HL-60/S4 (cell line): ENCODE measurements at regions not wholly inside any gene's neighbourhood (a gene's known extent, or its start where the extent isn't known, plus 50 kb on each side); places are given as distances from the start of the nearest gene placed in this dataset.
"Not testable (repeated sequence)": the region's sequence is repeated elsewhere in the genome, so short reads cannot be mapped to it uniquely, and the experiment has no call there.

Experiments used
- in situ Hi-C: fragments of 300-500 bp; cut with MboI; formaldehyde crosslinking; loops from 2 replicates; pipeline ENCODE4 v1.14.3; 2022; ENCODE audit warnings: low sequenced_read_pairs

DNA sequence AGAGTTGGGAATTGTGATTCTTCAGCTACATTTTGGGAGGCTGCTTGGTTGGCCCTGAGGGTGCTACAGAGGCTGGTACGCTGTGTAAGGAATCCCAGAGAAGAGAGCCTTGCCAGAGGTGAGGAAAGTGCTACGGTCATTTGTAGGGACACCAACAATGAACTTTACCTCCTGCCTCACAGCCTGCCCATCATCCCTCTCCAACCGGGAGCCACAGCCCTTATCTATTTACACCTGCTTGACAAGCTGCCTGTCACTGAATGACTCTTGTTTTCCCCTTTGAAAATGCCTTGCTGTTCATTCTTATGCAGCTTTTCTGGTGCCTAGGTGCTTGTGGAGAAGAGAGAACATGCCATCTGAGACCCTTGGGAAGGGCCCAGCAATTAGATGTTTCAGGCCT, 110.8 kb downstream of the PCSK1 start:
- in situ Hi-C loops = no loop called here

DNA sequence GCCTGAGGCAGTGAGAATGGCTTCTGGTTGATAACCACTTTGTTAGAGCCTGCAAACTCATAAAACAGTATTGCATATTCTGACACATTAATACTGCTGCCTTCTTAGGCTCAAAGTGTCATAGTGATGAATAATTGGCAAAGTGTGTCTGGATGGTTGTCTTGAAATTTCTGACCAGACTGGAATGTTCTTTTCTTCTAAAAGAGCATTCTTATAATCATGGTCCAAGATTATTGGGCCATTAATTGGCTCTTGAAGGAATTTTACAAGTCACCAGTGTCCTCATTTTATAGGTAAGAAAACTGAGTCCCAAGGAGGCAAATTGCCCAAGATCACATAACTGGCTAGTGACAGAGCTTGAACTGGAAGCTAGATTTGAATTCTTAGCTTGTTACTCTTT, 111.7 kb downstream of the PCSK1 start:
- in situ Hi-C loops = no loop called here

DNA sequence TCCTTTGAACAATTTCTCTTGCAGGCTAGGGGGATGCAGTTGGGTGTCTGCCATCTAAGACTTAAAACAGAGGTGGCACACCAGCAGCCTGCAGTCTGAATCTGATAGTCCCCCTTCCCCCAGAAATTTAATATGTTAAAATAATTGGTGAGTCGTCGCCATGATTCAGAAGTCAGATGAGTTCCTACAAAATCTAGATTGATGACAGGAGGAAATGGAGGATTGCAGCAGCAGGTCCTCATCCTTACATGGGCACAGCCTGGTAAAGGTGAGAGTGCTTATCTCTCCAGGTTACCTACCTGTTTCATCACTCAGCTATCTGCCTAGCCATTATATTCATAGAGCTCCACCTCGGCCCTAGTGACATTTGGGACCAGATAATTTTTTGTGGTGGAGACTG, 112.3 kb downstream of the PCSK1 start:
- in situ Hi-C loops = no loop called here

DNA sequence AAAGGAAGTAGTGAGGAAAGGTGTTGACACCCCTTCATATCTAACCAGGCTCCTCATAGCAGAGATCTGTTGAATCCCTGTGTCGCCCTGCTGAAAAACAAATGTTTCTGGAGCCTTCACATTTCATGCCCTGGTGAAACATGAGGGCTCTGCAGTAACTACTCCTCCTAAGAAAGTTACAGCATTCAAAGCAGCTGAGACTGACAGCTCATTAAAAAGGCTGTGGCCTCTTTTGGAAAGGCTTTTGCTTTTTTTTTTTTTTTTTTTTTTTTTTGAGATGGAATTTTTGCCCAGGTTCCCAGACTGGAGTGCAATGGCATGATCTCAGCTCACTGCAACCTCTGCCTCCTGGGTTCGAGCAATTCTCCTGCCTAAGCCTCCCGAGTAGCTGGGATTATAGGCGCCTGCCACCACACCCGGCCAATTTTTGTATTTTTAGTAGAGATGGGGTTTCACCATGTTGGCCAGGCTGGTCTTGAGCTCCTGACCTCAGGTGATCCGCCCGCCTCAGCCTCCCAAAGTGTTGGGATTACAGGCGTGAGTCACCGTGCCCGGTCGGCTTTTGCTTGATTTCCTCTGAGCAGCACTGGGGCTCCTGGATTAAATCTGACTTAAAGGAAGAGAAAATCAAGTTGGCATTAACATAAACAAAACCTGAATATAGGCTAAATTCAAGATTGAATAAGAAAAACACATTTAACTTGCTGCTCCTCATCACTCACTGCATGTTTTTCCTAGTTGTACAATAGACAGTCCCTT, 112.9 kb downstream of the PCSK1 start:
- in situ Hi-C loops = not testable (repeated sequence)

DNA sequence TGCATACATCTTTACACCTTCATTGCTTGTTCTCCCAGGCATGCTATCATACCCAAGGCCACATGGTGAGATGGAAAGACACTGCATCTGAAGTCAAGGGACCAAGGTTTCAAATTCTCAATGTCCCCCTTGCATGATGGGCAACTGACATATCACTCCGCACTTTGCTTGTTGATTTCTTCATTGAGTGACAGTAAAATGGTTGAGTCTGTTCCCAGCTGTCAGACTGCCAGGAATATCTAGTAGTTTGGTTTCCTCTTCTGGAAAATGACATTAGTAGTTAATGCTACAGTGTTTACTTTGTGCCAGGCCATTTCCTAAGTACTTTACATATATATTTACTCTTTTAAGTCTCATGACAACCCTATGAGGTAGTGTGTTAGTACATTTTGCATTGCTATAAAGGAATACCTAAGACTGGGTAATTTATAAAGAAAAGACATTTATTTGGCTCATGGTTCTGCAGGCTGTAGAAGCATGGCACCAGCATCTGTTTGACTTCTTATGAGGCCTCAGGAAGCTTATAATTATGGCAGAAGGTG, 114.4 kb downstream of the PCSK1 start:
- in situ Hi-C loops = no loop called here

DNA sequence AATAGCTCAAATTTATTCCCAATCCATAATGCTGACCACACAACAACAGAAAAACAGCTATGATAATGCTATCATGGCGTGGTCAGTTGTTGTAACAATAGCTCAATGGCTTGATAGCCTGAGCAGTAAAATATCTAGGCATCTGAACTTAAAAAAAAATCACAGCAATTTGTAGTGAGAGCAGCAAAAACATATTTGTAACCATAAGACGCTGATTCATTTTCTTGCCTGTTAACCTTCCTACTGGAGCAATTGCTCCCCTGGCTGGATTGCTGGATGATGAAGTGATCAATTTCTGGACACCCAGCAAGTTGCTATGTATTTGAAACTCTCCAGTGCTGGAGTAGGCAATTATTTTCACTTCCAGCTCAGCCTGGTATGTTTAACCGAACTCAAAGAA, 115.1 kb downstream of the PCSK1 start:
- in situ Hi-C loops = no loop called here

DNA sequence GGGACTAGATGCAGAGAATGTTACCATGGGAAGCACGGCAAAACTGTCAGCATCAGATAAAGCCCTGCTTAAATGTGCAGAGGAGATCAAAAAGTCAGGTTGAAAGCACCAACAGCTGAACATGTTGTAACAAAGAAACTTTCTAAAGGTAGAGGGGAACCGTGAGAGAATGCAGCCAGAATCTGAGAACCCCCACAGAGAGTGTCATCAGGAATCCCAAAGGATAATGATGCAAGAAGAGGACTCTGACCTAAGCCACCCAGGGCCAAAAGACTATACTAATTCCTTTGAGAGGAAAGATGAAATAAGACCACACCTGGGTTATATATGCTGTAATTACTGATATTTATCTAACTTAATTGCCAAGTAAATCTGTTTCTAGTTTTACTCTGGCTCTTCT, 116.6 kb downstream of the PCSK1 start:
- in situ Hi-C loops = no loop called here

GRCh38 chr5:96316017-96316416, 117.0 kb downstream of the PCSK1 start:
- in situ Hi-C loops = no loop called here

- in situ Hi-C loops = no loop called here
These were observed 117.6 kb downstream of the PCSK1 start for GRCh38 chr5:96315431-96315830.

DNA sequence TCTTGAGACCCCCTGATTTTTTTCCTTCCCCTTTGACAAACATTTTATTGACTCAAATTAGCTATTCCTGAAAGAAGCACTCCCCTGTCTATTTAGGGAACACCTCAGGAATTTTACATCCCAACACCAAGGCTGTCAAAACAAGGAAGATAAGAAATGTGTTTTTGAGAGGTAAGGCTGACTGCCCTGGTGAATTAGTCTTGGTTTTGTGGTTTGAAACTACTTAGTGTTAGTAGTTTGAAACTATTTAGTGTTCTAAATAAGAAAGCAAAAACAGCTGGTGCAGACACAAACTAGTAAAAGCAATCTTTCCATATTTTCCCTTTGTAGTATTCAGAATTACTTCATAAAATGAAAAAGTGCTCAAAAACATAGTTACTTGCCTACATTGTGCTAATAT, 120.7 kb downstream of the PCSK1 start:
- in situ Hi-C loops = no loop called here

- in situ Hi-C loops = not testable (repeated sequence)
These were observed 126.0 kb downstream of the PCSK1 start for GRCh38 chr5:96307047-96307446.

- in situ Hi-C loops = no loop called here
These were observed 130.8 kb downstream of the PCSK1 start for GRCh38 chr5:96302174-96302738.

GRCh38 chr5:96300976-96301375, 132.1 kb downstream of the PCSK1 start:
- in situ Hi-C loops = no loop called here

DNA sequence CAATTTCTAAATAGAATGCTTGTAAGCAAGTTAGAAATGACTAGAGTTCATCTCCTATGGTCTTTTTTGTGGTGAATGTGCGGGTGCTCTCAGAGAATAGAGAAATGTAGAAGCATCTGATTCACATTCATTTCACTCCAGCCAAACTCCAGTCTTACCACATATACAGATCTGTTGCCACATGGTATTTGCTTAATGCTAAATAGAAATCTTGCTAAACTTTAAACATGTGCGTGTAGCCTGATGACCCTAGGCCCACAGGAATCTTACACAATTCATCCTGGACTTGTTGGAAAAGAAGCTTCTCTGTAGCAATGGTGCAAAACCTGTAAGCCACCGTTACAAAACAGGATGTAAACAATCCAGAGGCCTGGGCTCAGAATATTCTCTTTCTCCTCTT, 135.2 kb downstream of the PCSK1 start:
- in situ Hi-C loops = no loop called here

- in situ Hi-C loops = no loop called here
These were observed 135.8 kb downstream of the PCSK1 start for GRCh38 chr5:96297290-96297689.

GRCh38 chr5:96294884-96295202, 138.2 kb downstream of the PCSK1 start:
- in situ Hi-C loops = no loop called here

- in situ Hi-C loops = no loop called here
These were observed 138.8 kb downstream of the PCSK1 start for GRCh38 chr5:96293966-96294883.

DNA sequence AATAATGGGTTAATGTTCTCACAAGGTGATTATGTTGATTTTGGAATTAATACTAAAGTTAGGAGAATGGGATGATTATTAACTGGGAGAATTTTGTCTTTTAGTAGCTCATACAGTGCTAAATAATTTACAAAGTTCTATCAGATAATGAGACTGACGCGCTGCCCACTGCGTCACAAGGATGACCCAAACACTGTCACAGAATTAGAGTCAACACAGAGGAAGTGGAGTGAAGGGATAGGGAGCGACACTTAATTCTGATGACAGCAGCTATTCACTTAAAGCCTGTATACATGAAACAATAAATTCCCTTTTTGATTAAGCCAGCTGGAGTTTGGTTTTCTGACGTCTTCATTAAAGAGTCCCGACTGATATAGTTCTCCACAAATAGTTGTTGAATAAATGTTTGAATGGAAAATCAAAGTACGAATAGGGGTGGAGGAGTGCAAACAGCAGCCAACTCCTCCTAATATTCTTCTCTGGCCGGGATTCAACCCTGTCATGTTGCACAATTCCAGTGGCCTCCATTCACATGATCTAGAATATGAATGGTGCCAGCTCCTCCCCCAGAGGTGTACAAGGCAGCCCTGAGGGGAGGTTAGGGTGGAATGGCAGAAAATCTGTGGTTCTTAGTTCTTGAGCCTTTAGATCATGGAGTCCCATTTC, 140.3 kb downstream of the PCSK1 start:
- in situ Hi-C loops = no loop called here

DNA sequence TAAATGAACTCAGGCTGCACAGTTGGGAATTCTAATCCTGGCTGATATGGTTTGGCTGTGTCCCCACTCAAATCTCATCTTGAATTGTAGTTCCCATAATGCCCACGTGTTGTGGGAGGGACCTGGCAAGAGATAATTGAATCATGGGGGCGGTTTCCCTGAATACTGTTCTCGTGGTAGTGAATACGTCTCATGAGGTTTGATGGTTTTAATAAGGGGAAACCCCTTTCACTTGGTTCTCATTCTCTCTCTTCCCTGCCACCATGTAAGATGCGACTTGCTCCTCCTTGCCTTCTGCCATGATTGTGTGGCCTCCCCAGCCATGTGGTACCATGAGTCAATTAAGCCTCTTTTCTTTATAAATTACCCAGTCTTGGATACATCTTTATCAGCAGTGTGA, 143.8 kb downstream of the PCSK1 start:
- in situ Hi-C loops = not testable (repeated sequence)

DNA sequence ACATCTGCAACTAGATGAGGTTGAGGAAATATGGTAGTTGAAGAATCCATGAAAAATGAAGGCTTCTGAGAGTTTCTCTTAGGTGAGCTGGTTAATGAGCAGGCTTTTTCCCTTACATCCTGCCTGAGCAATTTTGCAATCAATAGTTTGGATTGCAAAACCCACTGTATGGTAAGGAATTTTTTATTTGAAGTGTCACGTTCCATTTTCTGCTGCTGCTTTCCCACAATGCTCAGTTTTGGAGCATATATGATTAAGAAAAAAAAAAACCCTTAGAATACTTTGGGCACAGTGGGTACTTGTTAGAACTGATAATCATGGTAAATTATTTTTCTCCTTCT, 144.2 kb downstream of the PCSK1 start:
- in situ Hi-C loops = no loop called here

- in situ Hi-C loops = no loop called here
These were observed 144.7 kb downstream of the PCSK1 start for GRCh38 chr5:96288166-96288844.
